Pons (tissue), 1 donor: ENCODE measurements at regions not wholly inside any gene's neighbourhood (a gene's known extent, or its start where the extent isn't known, plus 50 kb on each side); places are given as distances from the start of the nearest gene placed in this dataset.
"Not testable (repeated sequence)": the region's sequence is repeated elsewhere in the genome, so short reads cannot be mapped to it uniquely, and the experiment has no call there.

ENCODE experiments used
- DNase-seq: peaks from one replicate; pipeline ENCODE4 v3.0.0-alpha.2; 2016; ENCODE audit warnings: low spot score

DNA sequence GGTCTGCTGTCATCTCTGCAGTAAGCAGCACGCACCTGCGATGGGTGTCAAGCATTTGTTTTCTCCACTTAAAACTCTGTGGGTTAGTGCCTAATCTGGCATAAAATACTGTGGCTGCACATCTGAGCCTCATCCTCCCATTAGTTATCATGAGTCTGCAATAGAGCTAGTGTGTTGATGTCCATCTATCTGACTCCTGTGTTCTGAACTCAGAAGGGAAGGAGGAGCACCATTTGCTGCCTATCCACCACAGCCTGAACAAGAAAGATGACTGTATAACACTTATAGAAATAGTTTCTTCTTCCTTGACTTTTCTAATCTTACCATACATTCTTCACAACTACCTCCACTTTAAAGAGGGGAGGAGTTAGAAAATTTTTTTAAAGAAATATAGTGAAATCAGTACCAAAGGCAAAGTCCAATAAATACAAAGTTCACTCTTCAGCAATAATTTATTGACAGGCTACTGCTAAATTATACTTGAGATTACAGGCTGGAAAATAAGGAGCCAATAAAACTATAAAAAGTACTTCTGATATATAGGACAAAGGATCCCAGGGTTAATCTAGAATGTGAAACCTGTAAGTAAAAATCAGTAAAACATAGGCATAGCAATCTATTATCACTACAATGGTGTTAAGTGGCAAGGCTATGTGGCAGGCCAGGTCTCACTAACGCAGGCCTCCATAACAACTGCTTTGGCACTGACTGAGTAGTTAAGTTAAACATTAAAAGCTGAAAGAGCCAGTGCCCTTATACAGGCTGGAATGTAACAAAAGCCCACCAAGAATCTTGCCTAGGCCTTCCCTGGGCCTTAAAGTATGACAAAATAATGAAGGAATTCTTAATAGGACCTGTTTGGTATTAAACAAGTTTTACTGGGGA, 70.2 kb downstream of the LGALS9C start:
- DNase-seq, result not testable (repeated sequence)

- not testable (repeated sequence) for DNase-seq
Observed at GRCh38 chr17:18557086-18557485, 80.5 kb downstream of the LGALS9C start.

DNA sequence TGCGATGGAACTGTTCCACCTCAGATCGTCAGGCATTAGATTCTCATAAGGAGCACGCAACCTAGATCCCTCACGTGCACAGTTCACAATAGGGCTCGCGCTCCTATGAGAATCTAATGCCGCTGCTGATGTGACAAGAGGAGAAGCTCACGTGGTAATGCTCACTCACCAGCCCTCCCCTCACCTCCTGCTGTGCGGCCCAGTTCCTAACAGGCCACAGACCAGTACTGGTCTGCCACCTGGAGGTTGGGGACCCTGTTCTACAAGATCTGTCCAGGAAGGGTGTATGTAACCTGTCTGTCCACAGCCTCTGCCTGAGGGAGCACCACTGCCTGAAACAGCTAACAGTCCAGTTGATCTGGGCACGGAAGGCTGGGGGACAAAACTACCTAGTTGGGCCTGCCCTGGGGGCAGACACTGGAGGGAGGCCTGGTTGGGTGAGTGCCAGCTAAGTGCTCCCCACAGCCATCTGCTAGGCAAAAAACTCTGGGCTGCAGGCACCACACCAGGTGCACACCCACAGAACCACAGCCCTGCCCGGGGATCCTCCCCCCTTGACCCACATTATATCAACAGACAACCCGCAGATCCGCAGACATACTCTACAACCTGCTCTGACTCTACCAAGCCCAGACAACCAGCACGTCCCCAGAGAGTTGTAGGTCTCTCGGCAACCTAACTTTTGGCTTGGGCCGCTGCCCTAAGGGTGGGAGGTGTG, 80.7 kb downstream of the TBC1D28 start:
- DNase-seq, result not testable (repeated sequence)

DNA sequence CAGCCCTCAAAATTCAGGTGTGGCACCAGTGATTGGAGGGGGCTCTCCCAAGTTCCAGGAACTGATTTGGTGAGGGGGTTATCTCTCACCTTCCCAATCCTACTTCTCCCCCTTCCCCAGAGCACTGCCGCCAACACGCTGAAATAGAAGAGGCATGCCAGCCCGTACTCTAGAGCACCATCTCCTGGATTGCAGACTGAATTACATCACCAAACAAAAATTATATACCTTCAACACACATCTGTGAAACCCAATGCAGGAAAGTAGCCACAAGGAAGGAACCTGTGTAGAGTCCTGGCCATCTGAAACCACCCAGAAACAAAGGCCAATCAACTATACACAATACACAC, 80.1 kb downstream of the TBC1D28 start:
- peak; percentile 24 for DNase-seq

- not testable (repeated sequence) for DNase-seq
Observed at GRCh38 chr17:18568108-18568995, 75.8 kb downstream of the TBC1D28 start.

GRCh38 chr17:18569489-18569913, 74.7 kb downstream of the TBC1D28 start:
- peak; percentile 2 for DNase-seq

- DNase-seq, result not testable (repeated sequence)
Observed at GRCh38 chr17:18572536-18572935, 71.7 kb downstream of the TBC1D28 start.

DNA sequence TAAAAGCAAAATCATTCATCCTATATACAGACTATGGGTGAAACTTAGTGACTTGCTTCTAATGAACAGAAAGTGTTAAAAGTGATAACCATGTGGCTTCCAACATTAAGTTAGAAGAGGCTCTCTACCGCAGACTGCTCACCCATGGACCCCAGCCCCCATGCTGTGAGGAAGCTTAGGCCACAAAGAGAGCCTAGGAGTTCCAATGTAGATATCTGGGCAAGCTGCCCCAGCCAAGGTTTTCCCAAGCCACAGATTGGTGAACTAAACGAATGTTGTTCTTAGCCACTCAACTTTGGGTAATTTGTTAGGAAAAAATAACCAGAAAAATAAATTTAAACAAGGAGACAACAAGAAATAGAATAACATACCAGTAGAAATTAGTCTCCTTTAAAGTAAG, 70.1 kb downstream of the TBC1D28 start:
- not testable (repeated sequence) for DNase-seq
